Mesothelial cell of epicardium (in vitro differentiated cells): ENCODE measurements at regions not wholly inside any gene's neighbourhood (a gene's known extent, or its start where the extent isn't known, plus 50 kb on each side); places are given as distances from the start of the nearest gene placed in this dataset.

Experiments used
- DNase-seq, 2 experiments: peaks; one replicate each; pipeline ENCODE4 v3.0.0; 2021; ENCODE audit warnings: low spot score in 2 of 2; ENCODE audit not compliant: unreplicated experiment in 2 of 2
- H3K27ac Mint-ChIP-seq: 2 replicates; pipeline ENCODE4 v1.8.0; 2021; ENCODE audit warnings: mixed read lengths
- H3K27me3 Mint-ChIP-seq: 2 replicates; pipeline ENCODE4 v1.8.0; 2021; ENCODE audit warnings: low read depth, mixed read lengths
- H3K36me3 Mint-ChIP-seq: 2 replicates; pipeline ENCODE4 v1.8.0; 2021; ENCODE audit warnings: mixed read lengths
- H3K4me1 Mint-ChIP-seq: 2 replicates; pipeline ENCODE4 v1.8.0; 2021; ENCODE audit warnings: mixed read lengths
- H3K4me3 Mint-ChIP-seq: 2 replicates; pipeline ENCODE4 v1.8.0; 2021; ENCODE audit warnings: mild to moderate bottlenecking, moderate library complexity, mixed read lengths
- H3K9me3 Mint-ChIP-seq: 2 replicates; pipeline ENCODE4 v1.8.0; 2021; ENCODE audit warnings: mixed read lengths
- TF ChIP-seq, protein P1 (sequence below): fragments of 200-600 bp; sonication (generic); IDR thresholded peaks from one replicate; pipeline ENCODE4 v1.5.0; 2021; ENCODE audit warnings: antibody characterized with exemption; ENCODE audit not compliant: unreplicated experiment

DNA sequence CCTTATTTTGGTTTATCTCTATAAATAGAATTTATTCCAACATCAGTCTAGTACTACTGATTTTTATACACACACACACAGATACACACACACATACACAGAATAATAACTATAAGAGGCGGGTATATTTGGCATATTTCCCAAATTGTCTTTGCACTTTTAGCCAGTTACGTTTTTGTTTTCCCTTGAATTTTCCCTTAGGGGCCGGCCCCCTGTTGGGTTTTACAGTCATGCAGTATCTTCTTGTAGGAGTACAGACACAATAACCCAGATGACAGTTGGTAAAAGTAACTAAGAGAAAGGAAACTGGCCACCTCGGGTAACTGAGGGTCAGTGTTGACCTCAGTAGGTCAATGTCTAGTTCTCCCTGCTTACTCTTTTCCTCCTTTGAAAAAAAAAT, 50.9 kb downstream of the DISP1 start:
- Mint-ChIP-seq H3K27ac (peak overlapping the region; percentile 31), H3K4me3 (no peak overlapping the region), H3K27me3 (no peaks in the 10 kb centered on the region), H3K4me1 (peaks cover 16% of the 10 kb centered on the region), H3K9me3 (no peaks in the 10 kb centered on the region), H3K36me3 (peaks cover 6% of the 10 kb centered on the region)
- no peak for DNase-seq
- TF ChIP-seq, protein P1, sequence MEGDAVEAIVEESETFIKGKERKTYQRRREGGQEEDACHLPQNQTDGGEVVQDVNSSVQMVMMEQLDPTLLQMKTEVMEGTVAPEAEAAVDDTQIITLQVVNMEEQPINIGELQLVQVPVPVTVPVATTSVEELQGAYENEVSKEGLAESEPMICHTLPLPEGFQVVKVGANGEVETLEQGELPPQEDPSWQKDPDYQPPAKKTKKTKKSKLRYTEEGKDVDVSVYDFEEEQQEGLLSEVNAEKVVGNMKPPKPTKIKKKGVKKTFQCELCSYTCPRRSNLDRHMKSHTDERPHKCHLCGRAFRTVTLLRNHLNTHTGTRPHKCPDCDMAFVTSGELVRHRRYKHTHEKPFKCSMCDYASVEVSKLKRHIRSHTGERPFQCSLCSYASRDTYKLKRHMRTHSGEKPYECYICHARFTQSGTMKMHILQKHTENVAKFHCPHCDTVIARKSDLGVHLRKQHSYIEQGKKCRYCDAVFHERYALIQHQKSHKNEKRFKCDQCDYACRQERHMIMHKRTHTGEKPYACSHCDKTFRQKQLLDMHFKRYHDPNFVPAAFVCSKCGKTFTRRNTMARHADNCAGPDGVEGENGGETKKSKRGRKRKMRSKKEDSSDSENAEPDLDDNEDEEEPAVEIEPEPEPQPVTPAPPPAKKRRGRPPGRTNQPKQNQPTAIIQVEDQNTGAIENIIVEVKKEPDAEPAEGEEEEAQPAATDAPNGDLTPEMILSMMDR: no peak

- DNase-seq: no peak
- H3K36me3 Mint-ChIP-seq: peaks cover 10% of the 10 kb centered on the region
- H3K4me1 Mint-ChIP-seq: peaks cover 14% of the 10 kb centered on the region
- H3K9me3 Mint-ChIP-seq: no peaks in the 10 kb centered on the region
- TF ChIP-seq, protein P1: no peak
- no peak overlapping the region for H3K4me3 Mint-ChIP-seq
- no peaks in the 10 kb centered on the region for H3K27me3 Mint-ChIP-seq
- peak overlapping the region; percentile 0 for H3K27ac Mint-ChIP-seq
Observed at GRCh38 chr1:222867316-222867715, 52.5 kb downstream of the DISP1 start.

GRCh38 chr1:222876182-222876581, 61.3 kb downstream of the DISP1 start:
- DNase-seq: no peak
- Mint-ChIP-seq H3K4me1 (peaks cover 19% of the 10 kb centered on the region), H3K4me3 (no peak overlapping the region), H3K36me3 (peaks cover 33% of the 10 kb centered on the region), H3K27ac (peak overlapping the region; percentile 72), H3K9me3 (peaks cover 16% of the 10 kb centered on the region), H3K27me3 (no peaks in the 10 kb centered on the region)
- TF ChIP-seq, protein P1: no peak

GRCh38 chr1:222877854-222878253, 63.0 kb downstream of the DISP1 start:
- peaks cover 16% of the 10 kb centered on the region for H3K9me3 Mint-ChIP-seq
- no peak for DNase-seq
- peaks cover 21% of the 10 kb centered on the region for H3K4me1 Mint-ChIP-seq
- no peak overlapping the region for H3K4me3 Mint-ChIP-seq
- TF ChIP-seq, protein P1: no peak
- no peaks in the 10 kb centered on the region for H3K27me3 Mint-ChIP-seq
- H3K27ac Mint-ChIP-seq: peak overlapping the region; percentile 11
- peaks cover 30% of the 10 kb centered on the region for H3K36me3 Mint-ChIP-seq

DNA sequence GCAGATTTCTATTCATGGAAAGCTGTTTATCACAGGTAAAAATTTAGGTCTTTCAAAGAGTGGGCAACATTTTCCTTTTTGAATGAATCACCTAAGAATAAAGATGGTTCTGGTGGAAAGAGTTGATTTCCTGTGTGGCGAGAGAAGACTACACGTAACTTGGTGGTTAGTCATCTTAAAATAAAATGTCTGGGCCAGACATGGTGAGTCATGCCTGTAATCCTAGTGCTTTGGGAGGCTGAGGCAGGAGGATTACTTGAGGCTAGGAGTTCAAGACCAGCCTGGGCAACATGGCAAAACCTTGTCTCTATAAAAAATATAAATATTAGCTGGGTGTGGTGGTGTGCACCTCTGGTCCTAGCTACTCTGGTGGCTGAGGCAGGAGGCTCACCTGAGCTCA, 65.7 kb downstream of the DISP1 start:
- Mint-ChIP-seq H3K27me3 (no peaks in the 10 kb centered on the region), H3K9me3 (no peaks in the 10 kb centered on the region), H3K36me3 (peaks cover 14% of the 10 kb centered on the region), H3K4me1 (peaks cover 32% of the 10 kb centered on the region), H3K27ac (no peak overlapping the region), H3K4me3 (no peak overlapping the region)
- TF ChIP-seq, protein P1: no peak
- no peak for DNase-seq

DNA sequence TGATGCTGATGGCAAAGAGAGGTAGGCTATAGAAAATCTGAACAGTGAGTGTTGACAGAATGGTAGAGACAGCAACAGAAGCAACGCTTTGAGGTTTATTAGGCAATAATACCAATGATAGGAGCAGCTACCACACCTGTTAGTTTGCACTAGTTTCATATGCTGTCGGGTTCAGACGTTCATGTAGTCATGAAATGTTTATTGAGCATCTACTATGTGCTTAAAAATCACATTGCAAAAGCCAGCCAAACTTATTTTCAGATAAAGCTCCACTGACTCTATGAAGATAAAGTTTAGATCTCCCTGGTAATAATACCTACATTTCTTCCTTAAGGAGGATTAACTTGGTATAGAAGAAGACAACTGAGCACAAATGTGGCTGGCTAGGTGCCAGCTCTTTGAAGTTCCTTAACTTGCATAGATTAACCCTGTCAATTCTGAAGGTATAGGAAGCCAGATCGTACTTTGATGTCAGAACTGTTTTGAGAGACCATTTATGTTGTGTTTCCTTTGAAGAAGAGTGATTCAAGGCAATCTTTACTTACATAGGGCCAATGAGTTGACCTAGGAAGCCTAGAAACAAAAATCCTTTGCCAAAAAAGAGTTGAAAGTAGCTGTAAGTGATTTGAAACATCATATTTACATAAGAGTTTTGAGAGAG, 71.5 kb downstream of the DISP1 start:
- H3K36me3 Mint-ChIP-seq: peaks cover 4% of the 10 kb centered on the region
- peak overlapping the region; percentile 94 for H3K27ac Mint-ChIP-seq
- no peaks in the 10 kb centered on the region for H3K27me3 Mint-ChIP-seq
- peak in 1 of 2 experiments; percentile 42 for DNase-seq
- H3K9me3 Mint-ChIP-seq: no peaks in the 10 kb centered on the region
- peaks cover 47% of the 10 kb centered on the region for H3K4me1 Mint-ChIP-seq
- H3K4me3 Mint-ChIP-seq: no peak overlapping the region
- TF ChIP-seq, protein P1: no peak
